GM23338 (cell line): ENCODE measurements at regions not wholly inside any gene's neighbourhood (a gene's known extent, or its start where the extent isn't known, plus 50 kb on each side); places are given as distances from the start of the nearest gene placed in this dataset.

Source experiments
- ATAC-seq: fragments of 200-7000 bp; cut with Tn5 transposase; 3 replicates; pipeline ENCODE4 v1.9.1; 2020
- DNase-seq: peaks from one replicate; pipeline ENCODE4 v3.0.0-alpha.2; 2015; ENCODE audit warnings: low spot score
- H2AFZ ChIP-seq: fragments of 200-600 bp; sonication (generic); 2 replicates; pipeline ENCODE4 v1.8.0; 2016; ENCODE audit warnings: antibody characterized with exemption, mild to moderate bottlenecking, moderate library complexity
- H3F3A ChIP-seq: fragments of 200-600 bp; sonication (generic); replicated peaks from 2 replicates; pipeline ENCODE4 v1.8.0; 2017; ENCODE audit warnings: antibody characterized with exemption, mixed run types, low read depth
- H3K27ac ChIP-seq: fragments of 200-600 bp; sonication (generic); 2 replicates; pipeline ENCODE4 v1.6.1; 2016; ENCODE audit warnings: low read depth
- H3K27me3 ChIP-seq: fragments of 200-600 bp; sonication (generic); 2 replicates; pipeline ENCODE4 v1.8.0; 2016; ENCODE audit warnings: mild to moderate bottlenecking, mixed run types, moderate library complexity; ENCODE audit not compliant: insufficient read depth
- H3K36me3 ChIP-seq: fragments of 200-600 bp; sonication (generic); 2 replicates; pipeline ENCODE4 v1.8.0; 2016; ENCODE audit warnings: mild to moderate bottlenecking; ENCODE audit not compliant: insufficient read depth
- H3K4me1 ChIP-seq: fragments of 200-600 bp; sonication (generic); 2 replicates; pipeline ENCODE4 v1.8.0; 2016; ENCODE audit warnings: mild to moderate bottlenecking, moderate library complexity; ENCODE audit not compliant: insufficient read depth
- H3K4me2 ChIP-seq: fragments of 200-600 bp; sonication (generic); 2 replicates; pipeline ENCODE4 v1.7.1; 2017; ENCODE audit warnings: mixed run types
- H3K4me3 ChIP-seq: fragments of 200-600 bp; sonication (generic); 2 replicates; pipeline ENCODE4 v1.6.1; 2016; ENCODE audit warnings: mixed run types
- H3K79me2 ChIP-seq: fragments of 200-600 bp; sonication (generic); replicated peaks from 2 replicates; pipeline ENCODE4 v1.8.0; 2017; ENCODE audit warnings: mild to moderate bottlenecking; ENCODE audit not compliant: insufficient read depth
- H3K9me2 ChIP-seq: fragments of 200-600 bp; sonication (generic); 2 replicates; pipeline ENCODE4 v1.8.0; 2017; ENCODE audit not compliant: insufficient read depth
- H4K20me1 ChIP-seq: fragments of 200-600 bp; sonication (generic); replicated peaks from 2 replicates; pipeline ENCODE4 v1.8.0; 2017; ENCODE audit warnings: mild to moderate bottlenecking; ENCODE audit not compliant: insufficient read depth
- H3K27ac Mint-ChIP-seq: 2 replicates; pipeline ENCODE4 v1.8.0; 2020; ENCODE audit warnings: inconsistent platforms, mild to moderate bottlenecking, moderate library complexity, mixed read lengths
- H3K27me3 Mint-ChIP-seq: 3 replicates; pipeline ENCODE4 v1.8.0; 2022; ENCODE audit warnings: low read depth, mild to moderate bottlenecking, moderate library complexity, mixed read lengths, inconsistent platforms; ENCODE audit not compliant: insufficient read depth, poor library complexity
- H3K36me3 Mint-ChIP-seq: 3 replicates; pipeline ENCODE4 v1.8.0; 2021; ENCODE audit warnings: low read depth, mild to moderate bottlenecking, inconsistent platforms, moderate library complexity, mixed read lengths
- H3K4me1 Mint-ChIP-seq: 3 replicates; pipeline ENCODE4 v1.8.0; 2020; ENCODE audit warnings: mild to moderate bottlenecking, inconsistent platforms, mixed read lengths
- H3K4me3 Mint-ChIP-seq: 3 replicates; pipeline ENCODE4 v1.8.0; 2021; ENCODE audit warnings: moderate library complexity, mild to moderate bottlenecking, inconsistent platforms, mixed read lengths
- H3K9me3 Mint-ChIP-seq: 3 replicates; pipeline ENCODE4 v1.8.0; 2020; ENCODE audit warnings: moderate library complexity, mild to moderate bottlenecking, inconsistent platforms, mixed read lengths
- CREB1 ChIP-seq: fragments of 250-450 bp; sonication (Bioruptor Pico); IDR thresholded peaks from 2 replicates; pipeline ENCODE4 v1.5.0; 2020; ENCODE audit warnings: low read depth, mild to moderate bottlenecking, moderate library complexity
- EZH2 ChIP-seq: fragments of 200-600 bp; sonication (generic); IDR thresholded peaks from one replicate; pipeline ENCODE4 v1.8.0; 2017; ENCODE audit warnings: antibody characterized with exemption, mild to moderate bottlenecking, low read depth; ENCODE audit not compliant: unreplicated experiment
- EZH2phosphoT487 ChIP-seq: fragments of 200-600 bp; sonication (generic); IDR thresholded peaks from one replicate; pipeline ENCODE4 v1.8.1; 2018; ENCODE audit warnings: antibody characterized with exemption; ENCODE audit not compliant: unreplicated experiment
- NANOG ChIP-seq: IDR thresholded peaks from 2 replicates; pipeline ENCODE4 v1.6.1; 2016; ENCODE audit warnings: antibody characterized with exemption, borderline replicate concordance
- POLR2AphosphoS5 ChIP-seq: IDR thresholded peaks from 2 replicates; pipeline ENCODE4 v1.6.1; 2016; ENCODE audit warnings: antibody characterized with exemption, low read depth
- ZNF331 ChIP-seq: fragments of 250-450 bp; sonication (Bioruptor Pico); IDR thresholded peaks from 2 replicates; pipeline ENCODE4 v1.5.0; 2020; ENCODE audit warnings: low read depth, mild to moderate bottlenecking, moderate library complexity
- TF ChIP-seq, protein P1 (sequence below): fragments of 250-450 bp; sonication (Bioruptor Pico); IDR thresholded peaks from 2 replicates; pipeline ENCODE4 v1.5.0; 2020; ENCODE audit warnings: mild to moderate bottlenecking, moderate library complexity
- TF ChIP-seq, protein P2 (sequence below): IDR thresholded peaks from one replicate; pipeline ENCODE4 v1.6.1; 2018; ENCODE audit warnings: antibody characterized with exemption; ENCODE audit not compliant: unreplicated experiment
- TF ChIP-seq, protein P3 (sequence below): IDR thresholded peaks from 2 replicates; pipeline ENCODE4 v1.6.1; 2016; ENCODE audit warnings: antibody characterized with exemption
- TF ChIP-seq, protein P4 (sequence below), 2 experiments: fragments of 200-600 bp in 1 of 2; sonication (generic) in 1 of 2; conservative IDR thresholded peaks; 2 replicates each; pipeline versions ENCODE4 v1.5.1 to v1.6.1; 2016 to 2017; ENCODE audit warnings: antibody characterized with exemption in 2 of 2, low read depth in 2 of 2, mild to moderate bottlenecking in 2 of 2, moderate library complexity in 1 of 2

DNA sequence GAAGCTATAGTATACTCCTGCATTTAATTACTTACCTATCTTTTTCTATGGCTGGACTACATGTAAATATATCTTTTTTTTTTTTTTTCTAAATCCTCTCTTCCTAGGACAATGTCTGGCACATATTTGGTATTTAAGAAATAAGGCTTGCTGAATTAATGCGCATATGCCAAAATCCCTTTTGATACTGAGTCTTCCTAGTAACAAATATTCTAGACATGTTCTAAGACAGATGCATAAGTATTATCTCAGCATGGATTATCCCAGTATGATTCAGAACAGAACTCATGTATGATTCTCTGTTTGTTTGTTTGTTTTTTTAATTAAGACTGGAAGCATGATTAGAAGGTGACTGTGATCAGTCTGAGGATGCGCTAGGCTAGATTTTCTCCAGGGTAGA, 249.8 kb upstream of the ZNF717 start (continued):
- TF ChIP-seq, protein P1, sequence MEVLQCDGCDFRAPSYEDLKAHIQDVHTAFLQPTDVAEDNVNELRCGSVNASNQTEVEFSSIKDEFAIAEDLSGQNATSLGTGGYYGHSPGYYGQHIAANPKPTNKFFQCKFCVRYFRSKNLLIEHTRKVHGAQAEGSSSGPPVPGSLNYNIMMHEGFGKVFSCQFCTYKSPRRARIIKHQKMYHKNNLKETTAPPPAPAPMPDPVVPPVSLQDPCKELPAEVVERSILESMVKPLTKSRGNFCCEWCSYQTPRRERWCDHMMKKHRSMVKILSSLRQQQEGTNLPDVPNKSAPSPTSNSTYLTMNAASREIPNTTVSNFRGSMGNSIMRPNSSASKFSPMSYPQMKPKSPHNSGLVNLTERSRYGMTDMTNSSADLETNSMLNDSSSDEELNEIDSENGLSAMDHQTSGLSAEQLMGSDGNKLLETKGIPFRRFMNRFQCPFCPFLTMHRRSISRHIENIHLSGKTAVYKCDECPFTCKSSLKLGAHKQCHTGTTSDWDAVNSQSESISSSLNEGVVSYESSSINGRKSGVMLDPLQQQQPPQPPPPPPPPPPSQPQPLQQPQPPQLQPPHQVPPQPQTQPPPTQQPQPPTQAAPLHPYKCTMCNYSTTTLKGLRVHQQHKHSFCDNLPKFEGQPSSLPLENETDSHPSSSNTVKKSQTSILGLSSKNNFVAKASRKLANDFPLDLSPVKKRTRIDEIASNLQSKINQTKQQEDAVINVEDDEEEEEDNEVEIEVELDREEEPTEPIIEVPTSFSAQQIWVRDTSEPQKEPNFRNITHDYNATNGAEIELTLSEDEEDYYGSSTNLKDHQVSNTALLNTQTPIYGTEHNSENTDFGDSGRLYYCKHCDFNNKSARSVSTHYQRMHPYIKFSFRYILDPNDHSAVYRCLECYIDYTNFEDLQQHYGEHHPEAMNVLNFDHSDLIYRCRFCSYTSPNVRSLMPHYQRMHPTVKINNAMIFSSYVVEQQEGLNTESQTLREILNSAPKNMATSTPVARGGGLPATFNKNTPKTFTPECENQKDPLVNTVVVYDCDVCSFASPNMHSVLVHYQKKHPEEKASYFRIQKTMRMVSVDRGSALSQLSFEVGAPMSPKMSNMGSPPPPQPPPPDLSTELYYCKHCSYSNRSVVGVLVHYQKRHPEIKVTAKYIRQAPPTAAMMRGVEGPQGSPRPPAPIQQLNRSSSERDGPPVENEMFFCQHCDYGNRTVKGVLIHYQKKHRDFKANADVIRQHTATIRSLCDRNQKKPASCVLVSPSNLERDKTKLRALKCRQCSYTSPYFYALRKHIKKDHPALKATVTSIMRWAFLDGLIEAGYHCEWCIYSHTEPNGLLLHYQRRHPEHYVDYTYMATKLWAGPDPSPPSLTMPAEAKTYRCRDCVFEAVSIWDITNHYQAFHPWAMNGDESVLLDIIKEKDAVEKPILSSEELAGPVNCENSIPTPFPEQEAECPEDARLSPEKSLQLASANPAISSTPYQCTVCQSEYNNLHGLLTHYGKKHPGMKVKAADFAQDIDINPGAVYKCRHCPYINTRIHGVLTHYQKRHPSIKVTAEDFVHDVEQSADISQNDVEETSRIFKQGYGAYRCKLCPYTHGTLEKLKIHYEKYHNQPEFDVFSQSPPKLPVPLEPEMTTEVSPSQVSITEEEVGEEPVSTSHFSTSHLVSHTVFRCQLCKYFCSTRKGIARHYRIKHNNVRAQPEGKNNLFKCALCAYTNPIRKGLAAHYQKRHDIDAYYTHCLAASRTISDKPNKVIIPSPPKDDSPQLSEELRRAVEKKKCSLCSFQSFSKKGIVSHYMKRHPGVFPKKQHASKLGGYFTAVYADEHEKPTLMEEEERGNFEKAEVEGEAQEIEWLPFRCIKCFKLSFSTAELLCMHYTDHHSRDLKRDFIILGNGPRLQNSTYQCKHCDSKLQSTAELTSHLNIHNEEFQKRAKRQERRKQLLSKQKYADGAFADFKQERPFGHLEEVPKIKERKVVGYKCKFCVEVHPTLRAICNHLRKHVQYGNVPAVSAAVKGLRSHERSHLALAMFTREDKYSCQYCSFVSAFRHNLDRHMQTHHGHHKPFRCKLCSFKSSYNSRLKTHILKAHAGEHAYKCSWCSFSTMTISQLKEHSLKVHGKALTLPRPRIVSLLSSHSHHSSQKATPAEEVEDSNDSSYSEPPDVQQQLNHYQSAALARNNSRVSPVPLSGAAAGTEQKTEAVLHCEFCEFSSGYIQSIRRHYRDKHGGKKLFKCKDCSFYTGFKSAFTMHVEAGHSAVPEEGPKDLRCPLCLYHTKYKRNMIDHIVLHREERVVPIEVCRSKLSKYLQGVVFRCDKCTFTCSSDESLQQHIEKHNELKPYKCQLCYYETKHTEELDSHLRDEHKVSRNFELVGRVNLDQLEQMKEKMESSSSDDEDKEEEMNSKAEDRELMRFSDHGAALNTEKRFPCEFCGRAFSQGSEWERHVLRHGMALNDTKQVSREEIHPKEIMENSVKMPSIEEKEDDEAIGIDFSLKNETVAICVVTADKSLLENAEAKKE (CRISPR knock-in tag) = no peak
- TF ChIP-seq POLR2AphosphoS5 = no peak
- TF ChIP-seq, protein P2, sequence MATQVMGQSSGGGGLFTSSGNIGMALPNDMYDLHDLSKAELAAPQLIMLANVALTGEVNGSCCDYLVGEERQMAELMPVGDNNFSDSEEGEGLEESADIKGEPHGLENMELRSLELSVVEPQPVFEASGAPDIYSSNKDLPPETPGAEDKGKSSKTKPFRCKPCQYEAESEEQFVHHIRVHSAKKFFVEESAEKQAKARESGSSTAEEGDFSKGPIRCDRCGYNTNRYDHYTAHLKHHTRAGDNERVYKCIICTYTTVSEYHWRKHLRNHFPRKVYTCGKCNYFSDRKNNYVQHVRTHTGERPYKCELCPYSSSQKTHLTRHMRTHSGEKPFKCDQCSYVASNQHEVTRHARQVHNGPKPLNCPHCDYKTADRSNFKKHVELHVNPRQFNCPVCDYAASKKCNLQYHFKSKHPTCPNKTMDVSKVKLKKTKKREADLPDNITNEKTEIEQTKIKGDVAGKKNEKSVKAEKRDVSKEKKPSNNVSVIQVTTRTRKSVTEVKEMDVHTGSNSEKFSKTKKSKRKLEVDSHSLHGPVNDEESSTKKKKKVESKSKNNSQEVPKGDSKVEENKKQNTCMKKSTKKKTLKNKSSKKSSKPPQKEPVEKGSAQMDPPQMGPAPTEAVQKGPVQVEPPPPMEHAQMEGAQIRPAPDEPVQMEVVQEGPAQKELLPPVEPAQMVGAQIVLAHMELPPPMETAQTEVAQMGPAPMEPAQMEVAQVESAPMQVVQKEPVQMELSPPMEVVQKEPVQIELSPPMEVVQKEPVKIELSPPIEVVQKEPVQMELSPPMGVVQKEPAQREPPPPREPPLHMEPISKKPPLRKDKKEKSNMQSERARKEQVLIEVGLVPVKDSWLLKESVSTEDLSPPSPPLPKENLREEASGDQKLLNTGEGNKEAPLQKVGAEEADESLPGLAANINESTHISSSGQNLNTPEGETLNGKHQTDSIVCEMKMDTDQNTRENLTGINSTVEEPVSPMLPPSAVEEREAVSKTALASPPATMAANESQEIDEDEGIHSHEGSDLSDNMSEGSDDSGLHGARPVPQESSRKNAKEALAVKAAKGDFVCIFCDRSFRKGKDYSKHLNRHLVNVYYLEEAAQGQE = no peak

DNA sequence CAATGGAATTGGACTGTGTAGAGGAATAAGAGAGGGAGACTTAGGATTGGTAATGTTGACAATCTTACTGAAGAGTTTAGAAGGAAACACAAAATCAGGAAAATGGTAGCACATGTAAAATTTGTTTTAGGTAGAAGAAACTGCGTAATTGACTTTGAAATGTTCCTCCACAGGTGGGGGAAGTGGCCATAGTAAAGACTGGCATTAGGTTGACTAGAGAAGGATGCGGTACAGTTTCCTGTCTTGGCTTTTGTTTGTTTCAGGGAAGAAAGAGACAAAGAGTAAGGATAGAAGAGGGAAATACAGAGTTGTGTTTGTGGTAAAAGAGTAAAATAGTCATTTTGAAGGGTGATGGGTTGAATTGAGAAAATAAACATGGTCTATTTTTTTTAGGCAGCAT, 253.6 kb upstream of the ZNF717 start:
- no peak overlapping the region for H3K4me2 ChIP-seq
- DNase-seq (peak; percentile 66), ATAC-seq (peak; percentile 50; the same call in 2 of the 3 replicates)
- no peaks in the 10 kb centered on the region for H3K79me2 ChIP-seq
- no peak overlapping the region for H3K4me3 Mint-ChIP-seq
- no peaks in the 10 kb centered on the region; the same call in 1 of the 3 replicates for H3K9me3 Mint-ChIP-seq
- H3K36me3 Mint-ChIP-seq = peaks cover 11% of the 10 kb centered on the region; the same call in 2 of the 3 replicates
- H3K27ac Mint-ChIP-seq = no peak overlapping the region
- H3K4me1 ChIP-seq = peaks cover 48% of the 10 kb centered on the region
- H3K36me3 ChIP-seq = no peaks in the 10 kb centered on the region
- H3K27me3 ChIP-seq = no peaks in the 10 kb centered on the region
- 0 out of 2 replicates have a peak, but pooled peaks cover 3% of the 10 kb centered on the region for H3K9me2 ChIP-seq
- peaks cover 2% of the 10 kb centered on the region for H3K27me3 Mint-ChIP-seq
- no peaks in the 10 kb centered on the region for H4K20me1 ChIP-seq
- H3K4me1 Mint-ChIP-seq = peaks cover 40% of the 10 kb centered on the region
- H3F3A ChIP-seq = no peaks in the 10 kb centered on the region
- H3K4me3 ChIP-seq = no peak overlapping the region
- H2AFZ ChIP-seq = no peak overlapping the region
- H3K27ac ChIP-seq = peak overlapping the region; percentile 98
- TF ChIP-seq CREB1 (CRISPR knock-in tag) (no peak), NANOG (peak; percentile 74), EZH2 (no peak), ZNF331 (no peak), EZH2phosphoT487 (no peak)
- TF ChIP-seq, protein P3, sequence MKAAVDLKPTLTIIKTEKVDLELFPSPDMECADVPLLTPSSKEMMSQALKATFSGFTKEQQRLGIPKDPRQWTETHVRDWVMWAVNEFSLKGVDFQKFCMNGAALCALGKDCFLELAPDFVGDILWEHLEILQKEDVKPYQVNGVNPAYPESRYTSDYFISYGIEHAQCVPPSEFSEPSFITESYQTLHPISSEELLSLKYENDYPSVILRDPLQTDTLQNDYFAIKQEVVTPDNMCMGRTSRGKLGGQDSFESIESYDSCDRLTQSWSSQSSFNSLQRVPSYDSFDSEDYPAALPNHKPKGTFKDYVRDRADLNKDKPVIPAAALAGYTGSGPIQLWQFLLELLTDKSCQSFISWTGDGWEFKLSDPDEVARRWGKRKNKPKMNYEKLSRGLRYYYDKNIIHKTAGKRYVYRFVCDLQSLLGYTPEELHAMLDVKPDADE = peak; percentile 72; the same call in 1 of the 2 replicates
- TF ChIP-seq, protein P4, sequence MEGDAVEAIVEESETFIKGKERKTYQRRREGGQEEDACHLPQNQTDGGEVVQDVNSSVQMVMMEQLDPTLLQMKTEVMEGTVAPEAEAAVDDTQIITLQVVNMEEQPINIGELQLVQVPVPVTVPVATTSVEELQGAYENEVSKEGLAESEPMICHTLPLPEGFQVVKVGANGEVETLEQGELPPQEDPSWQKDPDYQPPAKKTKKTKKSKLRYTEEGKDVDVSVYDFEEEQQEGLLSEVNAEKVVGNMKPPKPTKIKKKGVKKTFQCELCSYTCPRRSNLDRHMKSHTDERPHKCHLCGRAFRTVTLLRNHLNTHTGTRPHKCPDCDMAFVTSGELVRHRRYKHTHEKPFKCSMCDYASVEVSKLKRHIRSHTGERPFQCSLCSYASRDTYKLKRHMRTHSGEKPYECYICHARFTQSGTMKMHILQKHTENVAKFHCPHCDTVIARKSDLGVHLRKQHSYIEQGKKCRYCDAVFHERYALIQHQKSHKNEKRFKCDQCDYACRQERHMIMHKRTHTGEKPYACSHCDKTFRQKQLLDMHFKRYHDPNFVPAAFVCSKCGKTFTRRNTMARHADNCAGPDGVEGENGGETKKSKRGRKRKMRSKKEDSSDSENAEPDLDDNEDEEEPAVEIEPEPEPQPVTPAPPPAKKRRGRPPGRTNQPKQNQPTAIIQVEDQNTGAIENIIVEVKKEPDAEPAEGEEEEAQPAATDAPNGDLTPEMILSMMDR (conservative IDR thresholded peaks at IDR 0.05; ENCODE audit: low read depth in 2 of 2) = no peak
